NB4 (cell line): ENCODE measurements at regions not wholly inside any gene's neighbourhood (a gene's known extent, or its start where the extent isn't known, plus 50 kb on each side); places are given as distances from the start of the nearest gene placed in this dataset.

Source experiments
- CTCF ChIP-seq: IDR thresholded peaks from one replicate; pipeline ENCODE4 v1.5.1; 2012; ENCODE audit warnings: low read depth, low read length
- MAX ChIP-seq: IDR thresholded peaks from 2 replicates; pipeline ENCODE4 v1.6.1; 2011; ENCODE audit warnings: low read depth, low read length
- POLR2A ChIP-seq: IDR thresholded peaks from 2 replicates; pipeline ENCODE4 v1.6.1; 2011; ENCODE audit warnings: mild to moderate bottlenecking; ENCODE audit not compliant: insufficient read length; ENCODE audit errors: extremely low read depth

GRCh38 chr18:24695168-24695567 is 234.7 kb downstream of the HRH4 start:
- TF ChIP-seq CTCF (no peak), POLR2A (no peak), MAX (no peak)
